Skeletal muscle cell (primary cell): ENCODE measurements at regions not wholly inside any gene's neighbourhood (a gene's known extent, or its start where the extent isn't known, plus 50 kb on each side); places are given as distances from the start of the nearest gene placed in this dataset.
"Not testable (repeated sequence)": the region's sequence is repeated elsewhere in the genome, so short reads cannot be mapped to it uniquely, and the experiment has no call there.

ENCODE experiments used
- DNase-seq: peaks from one replicate; pipeline ENCODE4 v3.0.0-alpha.2; 2010; ENCODE audit warnings: low read depth
- H3K4me3 ChIP-seq: 2 replicates; pipeline ENCODE4 v1.5.1; 2011; ENCODE audit warnings: low read depth, mild to moderate bottlenecking, control low read depth, low read length, moderate library complexity

DNA sequence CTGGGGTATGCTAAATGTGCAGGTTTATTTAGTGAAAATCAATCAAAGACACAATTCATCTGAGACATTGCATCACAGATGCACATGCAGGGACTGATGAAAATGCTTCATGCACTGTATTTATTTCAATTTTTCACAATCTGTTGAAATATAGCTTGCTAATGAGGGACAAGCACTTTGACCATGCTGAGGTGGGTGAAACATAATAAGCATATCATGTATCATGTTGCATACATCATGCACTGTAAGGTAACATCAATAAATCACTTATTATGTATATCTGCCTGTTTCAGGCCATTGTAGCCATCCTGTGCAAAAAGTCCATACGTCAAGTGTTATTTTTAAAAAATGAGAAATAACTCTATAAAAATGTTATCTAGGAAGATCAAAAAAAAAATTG, 426.9 kb upstream of the PCDH15 start:
- DNase-seq = no peak
- H3K4me3 ChIP-seq = no peak overlapping the region

DNA sequence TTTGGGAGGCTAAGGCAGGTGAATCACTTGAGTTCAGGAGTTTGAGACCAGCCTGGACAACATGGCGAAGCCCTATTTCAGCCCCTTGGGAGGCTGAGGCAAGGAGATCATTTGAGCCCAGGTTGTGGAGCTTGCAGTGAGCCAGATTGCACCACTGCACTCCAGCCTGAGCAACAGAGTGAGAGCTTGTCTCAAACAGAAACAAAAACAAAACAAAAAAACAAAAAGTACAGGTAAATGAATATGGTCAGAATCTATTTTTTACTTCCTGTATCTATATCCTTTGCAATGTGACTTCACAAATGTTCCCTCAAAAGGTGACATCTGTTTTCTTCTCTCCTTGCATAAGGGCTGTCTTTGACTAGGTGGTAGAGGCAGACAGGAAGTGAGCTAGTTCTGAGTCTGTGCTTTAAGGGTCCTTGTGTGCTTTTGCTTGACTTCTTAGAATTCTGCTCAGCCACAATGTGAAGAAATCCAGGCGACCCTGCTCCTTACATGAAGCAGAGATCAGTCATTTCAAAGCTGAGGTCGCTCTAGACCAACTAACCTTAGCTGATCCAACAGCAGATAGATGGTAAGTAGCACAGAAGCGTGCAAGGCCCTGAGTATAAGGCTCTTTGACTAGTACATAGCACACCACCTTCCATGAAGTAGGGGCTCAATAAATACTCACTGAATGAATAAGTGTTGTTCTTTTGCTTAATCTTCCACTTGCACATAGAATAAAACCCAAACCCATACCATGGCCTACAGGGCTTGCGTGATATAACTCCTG, 423.2 kb upstream of the PCDH15 start:
- DNase-seq = no peak
- no peak overlapping the region for H3K4me3 ChIP-seq

DNA sequence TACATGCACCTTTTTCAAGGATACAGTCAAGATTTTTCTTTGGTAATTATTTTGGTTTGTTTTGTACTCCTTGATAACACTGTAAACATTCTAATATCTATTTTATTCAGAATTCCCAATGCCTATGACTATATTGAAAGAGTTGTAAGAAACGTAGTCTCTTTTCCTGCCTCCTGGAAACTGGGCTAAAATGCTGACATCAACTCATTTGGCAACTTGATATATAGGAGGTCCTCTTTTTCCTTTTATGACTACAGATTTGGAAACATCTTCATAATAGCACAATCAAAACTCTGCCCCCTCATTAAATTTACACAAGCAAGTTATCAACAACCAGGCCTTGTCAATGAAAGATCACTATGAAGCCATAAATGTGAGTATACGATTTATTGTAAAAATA, 422.3 kb upstream of the PCDH15 start:
- H3K4me3 ChIP-seq = no peak overlapping the region
- DNase-seq = no peak

DNA sequence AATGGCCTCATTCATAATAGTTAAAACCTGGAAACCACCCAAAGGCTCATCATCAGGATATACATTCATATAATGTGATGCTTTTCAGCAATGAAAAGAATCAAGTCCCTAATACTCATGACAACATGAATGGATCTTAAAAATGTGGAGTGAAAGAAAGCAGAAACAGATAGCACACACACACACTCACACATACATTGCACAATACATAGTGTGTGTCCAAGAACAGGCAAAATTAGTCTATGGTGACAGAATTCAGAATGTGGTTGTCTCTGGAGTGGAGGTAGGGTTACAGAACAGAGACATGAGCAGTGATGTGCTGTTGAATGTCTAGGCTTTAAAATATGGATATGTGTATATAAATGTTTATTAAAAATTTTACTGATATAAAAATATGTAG, 419.9 kb upstream of the PCDH15 start:
- DNase-seq = no peak
- no peak overlapping the region for H3K4me3 ChIP-seq

DNA sequence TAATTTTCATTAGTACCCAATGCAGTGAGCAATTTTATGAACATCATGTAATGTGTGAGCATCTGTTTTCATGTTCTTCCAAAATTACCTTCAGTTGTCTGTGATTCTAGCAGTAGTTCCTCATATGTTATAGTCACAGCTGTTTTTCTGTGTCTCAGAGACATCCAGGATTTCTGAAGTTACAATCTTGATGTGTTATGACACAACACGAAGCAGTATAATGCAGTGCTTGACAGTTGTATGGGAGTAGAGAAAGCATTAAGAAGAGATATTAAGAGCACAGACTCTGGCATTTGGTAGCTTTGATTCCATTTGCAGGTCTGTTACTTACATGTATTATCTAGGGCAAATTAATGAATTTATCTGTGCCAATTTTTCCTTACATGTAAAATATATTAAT, 414.7 kb upstream of the PCDH15 start:
- H3K4me3 ChIP-seq = no peak overlapping the region
- no peak for DNase-seq

DNA sequence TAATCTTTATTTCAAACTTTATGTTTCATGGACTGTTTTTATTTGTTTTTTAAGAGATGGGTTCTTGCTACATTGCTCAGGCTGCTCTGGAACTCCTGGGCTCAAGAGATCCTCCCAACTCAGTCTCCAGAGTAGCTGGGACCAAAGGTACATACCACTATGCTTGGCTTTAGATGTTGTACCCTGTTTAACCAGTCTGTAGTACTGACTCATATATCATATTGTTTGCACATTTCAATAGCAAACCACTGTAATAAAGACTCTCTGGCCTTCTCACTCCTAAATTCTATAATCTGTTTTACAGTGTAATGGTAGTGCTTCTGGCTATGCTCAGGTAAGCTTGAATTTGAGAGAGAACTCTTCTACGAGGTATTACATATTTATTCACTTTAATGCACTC, 413.6 kb upstream of the PCDH15 start:
- no peak overlapping the region for H3K4me3 ChIP-seq
- no peak for DNase-seq

DNA sequence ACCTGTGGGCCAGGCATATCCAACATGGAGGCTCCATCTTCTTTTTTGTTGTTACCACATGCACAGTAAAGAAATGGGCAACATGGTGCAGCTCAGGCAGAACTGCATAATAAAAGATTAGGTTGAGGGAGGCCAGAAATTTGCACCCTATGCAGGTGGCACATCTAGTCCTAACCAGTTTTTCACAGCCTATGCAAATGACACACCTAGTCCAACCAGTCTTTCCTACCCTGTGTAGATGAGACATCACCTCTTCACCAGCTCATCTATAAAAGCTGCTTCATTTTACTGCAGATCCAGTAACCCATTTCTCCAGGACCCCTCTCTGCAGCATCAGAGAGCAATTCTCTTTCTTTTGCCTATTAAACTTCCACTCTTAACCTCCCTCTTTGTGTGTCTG, 411.0 kb upstream of the PCDH15 start:
- H3K4me3 ChIP-seq = no peak overlapping the region
- no peak for DNase-seq

DNA sequence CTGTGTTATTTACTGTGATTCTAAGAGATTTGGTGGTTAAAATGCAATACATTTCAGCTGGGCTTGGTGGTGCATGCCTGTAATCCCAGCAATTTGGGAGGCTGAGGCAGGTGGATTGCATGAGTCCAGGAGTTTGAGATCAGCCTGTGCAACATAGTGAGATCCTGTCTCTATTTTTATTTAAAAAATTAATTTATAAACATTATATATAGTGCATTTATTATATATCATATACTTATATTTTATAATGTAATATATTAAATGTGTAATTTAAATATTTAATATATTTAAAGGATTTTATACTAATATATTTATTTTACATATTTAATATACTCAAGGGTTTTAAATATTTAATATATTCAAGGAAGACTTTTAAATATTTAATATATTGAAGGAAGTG, 402.8 kb upstream of the PCDH15 start:
- H3K4me3 ChIP-seq = no peak overlapping the region
- no peak for DNase-seq

DNA sequence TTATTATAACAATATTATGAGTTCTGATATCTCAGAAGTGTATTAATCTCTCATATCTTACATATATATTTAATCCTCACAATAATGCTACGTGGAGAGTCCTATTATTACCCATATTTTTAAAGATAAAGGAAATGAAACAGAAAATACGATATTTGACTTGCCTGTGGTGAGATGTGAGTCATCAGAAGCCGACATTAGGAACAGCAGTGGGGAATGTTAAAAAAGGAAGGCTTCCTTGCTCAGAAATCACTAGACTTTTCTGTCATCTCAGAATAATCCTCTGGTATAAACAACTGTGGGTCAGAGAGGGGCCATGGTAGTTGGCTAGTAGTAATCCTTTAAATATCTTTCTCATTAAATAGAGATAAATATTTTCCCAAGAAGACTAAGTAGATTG, 402.3 kb upstream of the PCDH15 start:
- no peak for DNase-seq
- H3K4me3 ChIP-seq = no peak overlapping the region

DNA sequence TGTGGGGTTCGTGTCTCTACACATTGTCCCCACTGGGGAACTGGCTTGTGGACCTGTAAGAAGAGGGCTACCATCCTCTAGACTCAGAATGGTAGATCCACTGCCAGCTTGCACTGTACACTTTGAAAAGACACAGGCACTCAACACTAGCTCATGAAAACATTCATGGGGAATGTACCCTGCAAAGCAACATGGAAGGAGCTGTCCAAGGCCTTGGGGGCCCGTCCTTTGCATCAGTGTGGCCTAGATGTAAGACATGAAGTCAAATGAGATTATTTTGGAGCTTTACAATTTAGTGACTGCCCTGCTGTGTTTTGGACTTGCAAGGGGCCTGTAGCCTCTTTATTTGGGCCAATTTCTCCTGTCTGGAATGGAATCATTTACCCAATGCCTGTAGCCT, 399.0 kb upstream of the PCDH15 start:
- DNase-seq = no peak
- H3K4me3 ChIP-seq = no peak overlapping the region

DNA sequence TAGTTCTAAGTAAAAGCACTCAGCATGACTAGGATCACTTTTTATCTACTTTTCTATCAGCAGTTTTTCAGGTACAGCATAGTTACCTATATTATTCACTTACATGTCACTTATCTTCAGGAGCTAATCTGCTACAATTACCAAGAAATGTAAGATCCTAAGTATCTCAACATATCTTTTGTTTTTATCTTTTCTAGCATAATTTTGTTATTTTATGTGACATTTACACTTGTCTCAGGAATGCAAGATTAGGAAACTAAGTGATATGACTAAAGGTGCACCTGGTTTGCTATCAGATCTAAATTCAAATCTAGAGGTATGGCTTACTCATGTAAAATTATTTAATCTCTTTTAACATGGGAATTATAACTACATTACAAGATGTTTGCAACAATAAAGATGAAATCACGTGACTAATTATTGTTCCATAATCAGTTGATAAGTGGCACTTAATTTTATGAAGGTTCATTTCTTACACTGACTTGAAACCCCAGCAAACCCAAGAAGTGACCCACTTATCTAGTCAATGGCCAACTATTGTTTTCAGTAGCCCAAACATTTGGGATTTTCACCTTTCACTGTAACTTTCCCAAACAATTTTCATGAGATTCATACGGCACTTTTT, 390.3 kb upstream of the PCDH15 start:
- no peak overlapping the region for H3K4me3 ChIP-seq
- no peak for DNase-seq

DNA sequence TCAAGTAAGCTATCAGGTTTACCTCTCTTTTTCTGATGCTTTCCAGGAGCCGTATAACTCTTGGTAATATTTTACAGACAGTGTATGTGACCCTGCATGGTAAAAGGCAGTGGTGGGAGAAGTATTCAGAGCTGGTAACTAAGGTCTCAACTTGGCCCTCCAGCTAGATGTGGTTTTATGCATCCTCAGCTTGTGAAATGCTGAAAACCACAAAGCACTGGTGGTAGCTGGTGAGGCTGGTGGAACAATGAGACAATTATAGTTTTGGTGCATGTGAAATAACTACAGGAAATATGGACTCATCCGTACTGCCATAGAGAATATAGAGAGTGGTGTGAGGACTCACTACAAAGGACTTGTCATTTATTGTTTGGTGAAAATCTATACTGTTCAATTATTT, 383.0 kb upstream of the PCDH15 start:
- no peak for DNase-seq
- no peak overlapping the region for H3K4me3 ChIP-seq

DNA sequence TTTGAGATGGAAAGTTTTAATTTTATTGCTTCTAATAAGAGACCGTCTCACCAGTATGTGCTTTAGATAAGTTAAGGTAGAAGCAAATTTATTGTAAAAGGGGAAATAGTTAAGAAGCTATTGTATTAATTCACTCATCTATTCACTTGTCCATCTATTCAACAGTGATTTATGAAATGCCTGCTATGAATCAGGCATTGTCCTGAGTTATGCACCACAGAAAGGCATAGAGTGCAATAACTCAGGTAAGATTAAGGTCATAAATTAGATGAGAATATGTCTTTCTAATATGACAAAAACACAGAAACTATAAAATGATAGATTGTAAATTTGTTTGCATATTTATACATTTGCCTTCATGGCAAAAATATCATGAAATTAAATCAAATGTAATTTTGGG, 379.3 kb upstream of the PCDH15 start:
- no peak overlapping the region for H3K4me3 ChIP-seq
- DNase-seq = no peak

DNA sequence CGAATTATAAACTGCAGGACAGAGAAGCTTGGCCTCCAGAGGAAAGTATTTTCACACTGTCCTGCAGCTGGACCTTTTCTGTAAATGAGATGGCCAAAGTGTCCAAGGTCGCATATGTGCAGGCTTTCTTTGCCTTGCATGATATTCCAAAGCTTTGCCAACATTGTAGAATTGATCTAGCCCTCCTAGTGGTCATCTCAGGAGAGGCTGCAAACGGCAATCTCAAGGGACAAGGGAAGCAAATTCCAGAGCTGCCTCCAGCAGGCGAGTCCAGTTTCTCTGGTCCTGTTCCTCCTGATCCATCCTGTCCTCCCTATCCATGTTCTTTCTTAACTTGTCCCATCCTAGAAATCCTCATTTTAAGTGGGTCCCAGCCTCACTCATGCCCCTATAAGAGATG, 373.4 kb upstream of the PCDH15 start:
- H3K4me3 ChIP-seq = no peak overlapping the region
- DNase-seq = no peak

DNA sequence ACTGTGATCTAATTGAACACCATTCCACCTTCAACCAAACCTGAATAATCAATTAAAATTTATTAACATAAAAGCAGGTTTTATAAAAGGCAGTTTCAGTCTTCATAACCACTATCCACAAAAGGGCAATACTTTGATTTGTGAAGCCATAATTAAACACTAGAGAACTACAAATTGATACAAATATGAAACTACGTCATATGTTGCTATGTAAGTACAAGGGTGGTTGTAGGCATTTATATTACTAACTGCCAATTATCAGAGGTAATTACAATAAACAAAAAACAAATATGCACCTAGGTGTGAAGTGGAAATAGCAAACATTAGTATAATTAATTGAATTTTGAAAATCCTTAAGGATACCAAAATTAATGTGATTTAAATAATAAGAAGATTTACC, 368.5 kb upstream of the PCDH15 start:
- no peak overlapping the region for H3K4me3 ChIP-seq
- no peak for DNase-seq

DNA sequence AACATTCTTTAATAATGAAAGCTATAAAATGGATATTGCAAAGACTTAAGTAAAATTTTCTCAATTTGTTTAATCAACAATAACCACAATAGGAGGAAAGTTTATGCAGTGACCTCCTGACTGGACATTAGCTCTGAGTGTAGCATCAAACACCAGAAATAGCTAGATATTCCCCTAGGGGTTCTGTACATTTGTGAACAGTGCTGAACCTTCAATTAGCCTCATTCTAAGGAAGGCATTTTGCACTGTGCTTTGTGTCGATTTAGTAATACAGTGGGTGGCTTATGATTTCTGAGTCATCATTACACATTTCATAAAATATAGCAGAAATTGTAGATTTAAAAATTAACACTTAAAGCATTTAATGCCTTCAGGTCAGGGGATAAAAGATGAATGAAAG, 367.3 kb upstream of the PCDH15 start:
- no peak for DNase-seq
- no peak overlapping the region for H3K4me3 ChIP-seq

DNA sequence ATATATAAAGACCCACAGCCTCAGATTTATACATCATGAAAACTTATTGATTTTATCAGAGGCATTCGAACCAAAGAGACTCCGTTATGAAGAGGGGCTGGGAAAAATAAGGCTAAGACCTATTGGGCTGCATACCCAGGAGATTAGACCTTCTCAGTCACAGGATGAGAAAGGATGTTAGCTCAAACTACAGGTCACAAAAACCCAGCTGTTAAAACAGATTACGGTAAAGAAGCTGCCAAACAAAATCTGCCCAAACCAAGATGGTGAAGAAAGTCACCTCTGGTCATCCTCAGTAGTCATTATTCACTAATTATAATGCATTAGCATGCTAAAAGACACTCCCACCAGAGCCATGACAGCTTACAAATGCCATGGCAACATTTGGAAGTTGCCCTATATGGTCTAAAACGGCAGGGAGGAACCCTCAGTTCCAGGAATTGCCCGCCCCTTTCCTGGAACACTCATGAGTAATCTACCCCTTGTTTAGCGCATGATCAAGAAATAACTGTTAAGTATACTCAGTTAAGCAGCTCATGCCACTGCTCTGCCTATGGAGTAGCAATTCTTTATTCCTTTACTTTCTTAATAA, 362.5 kb upstream of the PCDH15 start:
- no peak overlapping the region for H3K4me3 ChIP-seq
- DNase-seq = no peak

DNA sequence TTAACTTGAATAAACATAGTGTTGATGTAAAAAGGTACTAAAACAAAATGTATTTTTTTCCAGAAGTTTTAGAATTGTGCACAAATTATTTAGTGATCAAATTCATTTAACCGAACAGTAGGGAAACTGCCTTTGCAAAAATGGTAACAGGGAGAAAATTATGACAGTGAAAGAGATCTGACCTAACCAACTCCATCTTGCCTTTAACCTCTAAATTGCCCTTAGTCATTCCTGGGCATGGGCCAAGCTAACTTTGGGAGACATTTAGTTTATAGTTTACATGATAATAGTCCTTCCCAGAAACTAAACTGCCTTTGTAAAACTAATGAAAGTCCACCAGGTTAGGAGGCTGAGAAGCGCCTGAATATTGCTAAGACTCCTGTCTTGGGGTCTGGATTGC, 361.3 kb upstream of the PCDH15 start:
- H3K4me3 ChIP-seq, DNase-seq: not testable (repeated sequence)

DNA sequence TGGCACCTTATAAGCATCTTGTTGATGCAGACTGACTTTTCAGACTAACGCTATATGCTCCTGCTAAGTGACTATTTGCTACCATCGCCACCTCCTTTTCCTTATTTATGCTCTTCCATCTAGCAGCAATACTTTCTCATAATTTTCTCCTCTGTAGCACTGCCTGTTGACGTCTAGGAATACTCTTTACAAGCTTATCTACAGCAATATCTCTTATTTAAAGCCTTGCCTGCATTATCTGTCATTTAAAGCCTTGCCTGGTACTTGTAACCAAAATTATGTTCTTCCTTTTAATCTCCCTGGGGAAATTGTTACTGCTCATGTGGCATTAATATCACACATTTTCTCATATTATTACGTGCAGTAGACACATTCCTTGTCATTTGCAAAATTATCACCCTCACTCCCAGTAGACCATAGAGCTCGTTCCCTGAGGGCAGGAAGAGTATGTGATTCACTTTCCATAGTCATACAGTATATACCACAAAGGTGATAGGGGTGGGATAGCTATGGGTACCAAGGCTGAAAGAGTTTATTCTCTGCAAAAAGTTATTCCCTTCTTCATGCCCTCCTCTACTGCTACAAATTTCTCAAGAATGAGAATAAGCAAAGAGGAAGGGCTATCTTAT, 359.7 kb upstream of the PCDH15 start:
- H3K4me3 ChIP-seq = no peak overlapping the region
- DNase-seq = no peak

DNA sequence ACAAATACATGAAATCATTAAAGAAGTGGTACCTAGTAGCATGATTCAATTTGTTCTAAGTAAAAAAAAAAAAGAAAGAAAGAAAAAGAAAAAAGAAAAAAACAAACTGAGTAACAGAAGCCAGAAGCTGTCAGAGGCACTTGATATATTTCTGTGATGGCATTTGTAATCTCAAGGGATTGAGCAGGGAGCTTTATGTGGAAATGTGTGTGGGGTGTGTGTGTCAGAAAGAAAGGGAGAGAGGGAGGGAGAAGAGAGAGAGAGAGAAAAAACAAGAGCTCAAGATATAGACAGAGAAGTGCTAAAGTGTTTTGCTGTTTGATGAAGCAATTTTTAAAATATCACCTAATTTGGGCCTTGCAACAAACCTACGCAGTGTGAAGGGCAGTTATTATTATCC, 357.6 kb upstream of the PCDH15 start:
- no peak overlapping the region for H3K4me3 ChIP-seq
- DNase-seq = no peak

DNA sequence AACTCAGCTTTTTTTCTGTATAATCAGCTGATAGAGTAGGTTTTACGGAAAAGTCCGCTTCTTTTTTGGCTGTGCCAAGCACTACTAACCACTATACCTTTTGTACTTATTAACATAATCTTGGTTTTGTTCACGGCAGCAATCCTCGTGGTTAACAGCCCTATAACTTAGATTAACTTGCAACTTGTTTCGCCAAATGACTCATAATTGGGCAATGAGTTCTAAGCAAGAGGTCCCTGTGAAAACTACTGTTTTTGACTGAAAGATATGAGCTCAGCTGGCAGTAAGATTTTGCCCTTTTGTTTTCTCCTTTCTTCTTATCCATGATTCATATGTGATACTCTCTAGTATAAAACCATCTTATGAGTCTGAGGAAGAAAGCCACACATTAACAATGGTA, 345.0 kb upstream of the PCDH15 start:
- peak; percentile 35 for DNase-seq
- H3K4me3 ChIP-seq = no peak overlapping the region
